GM13977 (cell line): ENCODE measurements at regions not wholly inside any gene's neighbourhood (a gene's known extent, or its start where the extent isn't known, plus 50 kb on each side); places are given as distances from the start of the nearest gene placed in this dataset.

Source experiments
- DNase-seq: peaks from one replicate; pipeline ENCODE4 v3.0.0; 2012; ENCODE audit warnings: low spot score
- in situ Hi-C: fragments of 300-500 bp; cut with MboI; formaldehyde crosslinking; loops from one replicate; pipeline ENCODE4 v1.12.0; 2022; ENCODE audit warnings: low sequenced_read_pairs, low pct_unique_long_range_greater_than_20kb, mixed read lengths, inconsistent platforms; ENCODE audit not compliant: unreplicated experiment
- TF ChIP-seq, protein P1 (sequence below): IDR thresholded peaks from 2 replicates; pipeline ENCODE4 v1.5.1; 2012; ENCODE audit warnings: mild to moderate bottlenecking, control low read depth; ENCODE audit not compliant: insufficient read depth; ENCODE audit errors: extremely low read depth, missing control alignments

GRCh38 chr11:13127161-13127560, 118.0 kb downstream of the RASSF10 start:
- no peak for DNase-seq
- TF ChIP-seq, protein P1, sequence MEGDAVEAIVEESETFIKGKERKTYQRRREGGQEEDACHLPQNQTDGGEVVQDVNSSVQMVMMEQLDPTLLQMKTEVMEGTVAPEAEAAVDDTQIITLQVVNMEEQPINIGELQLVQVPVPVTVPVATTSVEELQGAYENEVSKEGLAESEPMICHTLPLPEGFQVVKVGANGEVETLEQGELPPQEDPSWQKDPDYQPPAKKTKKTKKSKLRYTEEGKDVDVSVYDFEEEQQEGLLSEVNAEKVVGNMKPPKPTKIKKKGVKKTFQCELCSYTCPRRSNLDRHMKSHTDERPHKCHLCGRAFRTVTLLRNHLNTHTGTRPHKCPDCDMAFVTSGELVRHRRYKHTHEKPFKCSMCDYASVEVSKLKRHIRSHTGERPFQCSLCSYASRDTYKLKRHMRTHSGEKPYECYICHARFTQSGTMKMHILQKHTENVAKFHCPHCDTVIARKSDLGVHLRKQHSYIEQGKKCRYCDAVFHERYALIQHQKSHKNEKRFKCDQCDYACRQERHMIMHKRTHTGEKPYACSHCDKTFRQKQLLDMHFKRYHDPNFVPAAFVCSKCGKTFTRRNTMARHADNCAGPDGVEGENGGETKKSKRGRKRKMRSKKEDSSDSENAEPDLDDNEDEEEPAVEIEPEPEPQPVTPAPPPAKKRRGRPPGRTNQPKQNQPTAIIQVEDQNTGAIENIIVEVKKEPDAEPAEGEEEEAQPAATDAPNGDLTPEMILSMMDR, result no peak
- in situ Hi-C loops, result no loop called here

DNA sequence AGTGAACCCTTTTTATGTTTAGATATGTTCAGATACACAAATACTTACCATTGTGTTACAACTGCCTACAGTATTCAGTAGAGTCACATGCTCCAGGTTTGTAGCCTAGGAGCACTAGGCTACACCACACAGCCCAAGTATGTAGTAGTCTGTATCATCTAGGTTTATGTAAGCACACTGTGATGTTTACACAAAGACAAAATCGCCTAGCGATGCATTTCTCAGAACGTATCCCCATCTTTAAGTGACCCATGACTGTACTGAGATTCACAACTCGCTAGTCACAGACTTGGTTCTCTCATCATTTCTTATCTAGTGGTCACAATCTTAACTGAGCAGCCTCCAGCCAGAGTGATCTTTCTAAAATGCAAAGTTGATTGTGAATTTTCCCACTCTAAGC, 119.2 kb downstream of the RASSF10 start:
- no peak for DNase-seq
- in situ Hi-C loops, result no loop called here
- TF ChIP-seq, protein P1, result no peak

- in situ Hi-C loops, result no loop called here
- TF ChIP-seq, protein P1, result no peak
- no peak for DNase-seq
These were observed 125.0 kb downstream of the RASSF10 start for GRCh38 chr11:13134066-13134465.

GRCh38 chr11:13134886-13135285, 125.8 kb downstream of the RASSF10 start:
- no peak for DNase-seq
- in situ Hi-C loops, result no loop called here
- TF ChIP-seq, protein P1, result no peak

GRCh38 chr11:13135385-13136271, 126.5 kb downstream of the RASSF10 start:
- TF ChIP-seq, protein P1, result no peak
- no peak for DNase-seq
- in situ Hi-C loops, result no loop called here

- TF ChIP-seq, protein P1, result no peak
- in situ Hi-C loops, result no loop called here
- DNase-seq, result no peak
These were observed 127.1 kb downstream of the RASSF10 start for GRCh38 chr11:13136272-13136596.
